H1 (cell line): ENCODE measurements at regions not wholly inside any gene's neighbourhood (a gene's known extent, or its start where the extent isn't known, plus 50 kb on each side); places are given as distances from the start of the nearest gene placed in this dataset.

ENCODE experiments used
- CTCF ChIA-PET: fragments of 300-600 bp; sonication (Branson Sonifier 250); formaldehyde crosslinking; loops from one replicate; lab custom pipeline; 2021; ENCODE audit not compliant: partially characterized antibody; lab: Charles Lee
- POLR2A ChIA-PET: fragments of 300-600 bp; sonication (Branson Sonifier 250); formaldehyde crosslinking; loops from one replicate; lab custom pipeline; 2021; ENCODE audit warnings: inconsistent platforms; ENCODE audit not compliant: partially characterized antibody; lab: Charles Lee
- DNase-seq, 2 experiments: peaks; one replicate each; pipeline versions ENCODE4 v3.0.0 to v3.0.0-alpha.2; 2010 to 2022; ENCODE audit warnings: low spot score in 2 of 2, low read depth in 1 of 2, mixed read lengths in 1 of 2
- FAIRE-seq: peaks from 2 replicates; lab custom pipeline; 2011; peaks lifted over from hg19 to GRCh38; lab: Jason Lieb, UNC
- H2AFZ ChIP-seq: 2 replicates; pipeline ENCODE4 v1.8.1; 2012; ENCODE audit warnings: low read length, inconsistent platforms
- H2AK5ac ChIP-seq: 2 replicates; pipeline ENCODE4 v1.6.1; 2013; ENCODE audit warnings: low read depth, low read length
- H2BK120ac ChIP-seq: replicated peaks from 2 replicates; pipeline ENCODE3; 2013; ENCODE audit warnings: low read depth, low read length, inconsistent platforms
- H2BK12ac ChIP-seq: 2 replicates; pipeline ENCODE4 v1.6.1; 2013; ENCODE audit warnings: low read depth, low read length
- H2BK15ac ChIP-seq: 2 replicates; pipeline ENCODE4 v1.6.1; 2013; ENCODE audit warnings: low read length
- H2BK20ac ChIP-seq: 2 replicates; pipeline ENCODE4 v1.6.1; 2013; ENCODE audit warnings: low read length
- H2BK5ac ChIP-seq: 2 replicates; pipeline ENCODE4 v1.6.1; 2013; ENCODE audit warnings: low read depth, low read length
- H3K14ac ChIP-seq: 2 replicates; pipeline ENCODE4 v1.6.1; 2013; ENCODE audit warnings: inconsistent platforms; ENCODE audit not compliant: insufficient read length
- H3K18ac ChIP-seq: 2 replicates; pipeline ENCODE4 v1.6.1; 2013; ENCODE audit warnings: low read length; ENCODE audit errors: extremely low read depth
- H3K23ac ChIP-seq: 2 replicates; pipeline ENCODE4 v1.6.1; 2013; ENCODE audit warnings: inconsistent platforms; ENCODE audit not compliant: insufficient read length
- H3K23me2 ChIP-seq: 2 replicates; pipeline ENCODE4 v1.6.1; 2013; ENCODE audit warnings: low read depth, low read length
- H3K27ac ChIP-seq: 2 replicates; pipeline ENCODE4 v1.6.1; 2011; ENCODE audit warnings: low read depth, low read length, inconsistent platforms
- H3K27me3 ChIP-seq, 4 experiments: replicated peaks in 1 of 4; 1 replicate in 1 of 4; 2 replicates in 3 of 4; pipeline versions ENCODE4 v1.6.1 to v1.8.1; 2011 to 2013; ENCODE audit warnings: low read length in 3 of 4, mild to moderate bottlenecking in 3 of 4, inconsistent platforms in 2 of 4, mixed read lengths in 2 of 4, moderate library complexity in 1 of 4; ENCODE audit not compliant: control insufficient read depth in 3 of 4, insufficient read depth in 3 of 4; ENCODE audit errors: extremely low read depth in 1 of 4
- H3K36me3 ChIP-seq, 4 experiments: 2 replicates each; pipeline versions ENCODE4 v1.6.1 to v1.8.1; 2011 to 2013; ENCODE audit warnings: mild to moderate bottlenecking in 4 of 4, low read length in 3 of 4, moderate library complexity in 2 of 4, control low read depth in 1 of 4, inconsistent platforms in 1 of 4; ENCODE audit not compliant: insufficient read depth in 4 of 4, control insufficient read depth in 2 of 4
- H3K4ac ChIP-seq: replicated peaks from 2 replicates; pipeline ENCODE3; 2013; ENCODE audit warnings: low read length, low read depth, mixed read lengths, inconsistent platforms; ENCODE audit not compliant: insufficient read length
- H3K4me1 ChIP-seq, 4 experiments: replicated peaks in 1 of 4; 1 replicate in 1 of 4; 2 replicates in 3 of 4; pipeline versions ENCODE4 v1.6.1 to v1.8.1; 2011 to 2013; ENCODE audit warnings: low read length in 3 of 4, inconsistent platforms in 2 of 4, mixed read lengths in 1 of 4; ENCODE audit not compliant: insufficient read depth in 4 of 4, control insufficient read depth in 3 of 4
- H3K4me2 ChIP-seq, 2 experiments: 2 replicates each; pipeline versions ENCODE4 v1.6.1 to v1.8.1; 2011 to 2013; ENCODE audit warnings: low read depth in 2 of 2, low read length in 2 of 2, control low read depth in 1 of 2, inconsistent platforms in 1 of 2, mild to moderate bottlenecking in 1 of 2; ENCODE audit not compliant: insufficient read depth in 1 of 2
- H3K4me3 ChIP-seq, 4 experiments: fragments of 200-600, 300-600 bp in 1 of 4; sonication (generic), shearing (Covaris generic), sonication (Bioruptor Twin) in 1 of 4; 2 replicates each; pipeline versions ENCODE4 v1.5.1 to v1.8.1; 2011 to 2016; ENCODE audit warnings: low read length in 4 of 4, low read depth in 3 of 4, control low read depth in 2 of 4, inconsistent platforms in 2 of 4, mild to moderate bottlenecking in 2 of 4, mixed read lengths in 1 of 4, moderate library complexity in 1 of 4; ENCODE audit not compliant: insufficient read depth in 2 of 4; ENCODE audit errors: extremely low read depth in 1 of 4
- H3K56ac ChIP-seq: replicated peaks from 2 replicates; pipeline ENCODE3; 2013; ENCODE audit warnings: low read depth, mild to moderate bottlenecking, mixed read lengths, low read length, inconsistent platforms; ENCODE audit not compliant: insufficient read length
- H3K79me1 ChIP-seq: 2 replicates; pipeline ENCODE4 v1.6.1; 2013; ENCODE audit warnings: low read depth, low read length, control low read depth
- H3K79me2 ChIP-seq, 2 experiments: 2 replicates each; pipeline versions ENCODE4 v1.6.1 to v1.8.1; 2012 to 2013; ENCODE audit warnings: low read length in 2 of 2, mild to moderate bottlenecking in 2 of 2, inconsistent platforms in 1 of 2; ENCODE audit not compliant: insufficient read depth in 2 of 2, control insufficient read depth in 1 of 2
- H3K9ac ChIP-seq, 4 experiments: replicated peaks in 1 of 4; 1 replicate in 1 of 4; 2 replicates in 3 of 4; pipeline versions ENCODE4 v1.6.1 to v1.8.1; 2011 to 2013; ENCODE audit warnings: low read depth in 3 of 4, low read length in 3 of 4, control low read depth in 2 of 4, mild to moderate bottlenecking in 2 of 4, moderate library complexity in 2 of 4, inconsistent platforms in 1 of 4; ENCODE audit errors: extremely low read depth in 1 of 4
- H3K9me3 ChIP-seq, 2 experiments: 2 replicates each; pipeline versions ENCODE4 v1.6.1 to v1.8.1; 2012 to 2013; ENCODE audit warnings: mild to moderate bottlenecking in 2 of 2, moderate library complexity in 2 of 2, control low read depth in 1 of 2, inconsistent platforms in 1 of 2, low read depth in 1 of 2, low read length in 1 of 2, mixed read lengths in 1 of 2; ENCODE audit not compliant: insufficient read depth in 2 of 2
- H4K20me1 ChIP-seq, 2 experiments: replicated peaks in 1 of 2; 2 replicates each; pipeline versions ENCODE3 to v1.8.1; 2011 to 2013; ENCODE audit warnings: inconsistent platforms in 2 of 2, low read length in 2 of 2, mild to moderate bottlenecking in 1 of 2; ENCODE audit not compliant: insufficient read depth in 2 of 2, control insufficient read depth in 1 of 2
- H4K5ac ChIP-seq: 2 replicates; pipeline ENCODE4 v1.6.1; 2013; ENCODE audit warnings: low read length, low read depth, mixed read lengths, inconsistent platforms; ENCODE audit not compliant: insufficient read length
- H4K8ac ChIP-seq: 2 replicates; pipeline ENCODE4 v1.8.0; 2013; ENCODE audit warnings: mild to moderate bottlenecking, moderate library complexity, low read length, inconsistent platforms; ENCODE audit not compliant: insufficient read depth; ENCODE audit errors: extremely low read depth
- H4K91ac ChIP-seq: replicated peaks from 2 replicates; pipeline ENCODE3; 2013; ENCODE audit warnings: low read length, mixed read lengths, inconsistent platforms; ENCODE audit not compliant: insufficient read length
- BACH1 ChIP-seq: IDR thresholded peaks from 2 replicates; pipeline ENCODE4 v1.6.1; 2012; ENCODE audit warnings: low read length, improper control_type of control experiment
- BCL11A ChIP-seq, 2 experiments: IDR thresholded peaks; one replicate each; pipeline ENCODE4 v1.6.1; 2011; ENCODE audit warnings: low read depth in 2 of 2, low read length in 2 of 2, mild to moderate bottlenecking in 2 of 2
- EZH2 ChIP-seq: fragments of 200-600 bp; sonication (generic); IDR thresholded peaks from 2 replicates; pipeline ENCODE4 v1.7.1; 2012; ENCODE audit warnings: low read depth, mild to moderate bottlenecking, moderate library complexity, low read length, inconsistent platforms; ENCODE audit not compliant: severe bottlenecking
- GTF2F1 ChIP-seq: IDR thresholded peaks from 2 replicates; pipeline ENCODE4 v1.6.1; 2012; ENCODE audit warnings: low read depth, low read length, improper control_type of control experiment, borderline replicate concordance
- KDM4A ChIP-seq: IDR thresholded peaks from one replicate; pipeline ENCODE4 v1.7.1; 2012; ENCODE audit warnings: low read depth, mild to moderate bottlenecking, moderate library complexity, low read length, inconsistent platforms; ENCODE audit not compliant: severe bottlenecking
- RNF2 ChIP-seq: fragments of 200-900, 300-1000 bp; sonication (generic); IDR thresholded peaks from 2 replicates; pipeline ENCODE4 v1.7.1; 2016; ENCODE audit warnings: borderline replicate concordance, low read depth, mild to moderate bottlenecking, antibody characterized with exemption, low read length; ENCODE audit not compliant: poor library complexity, severe bottlenecking; ENCODE audit errors: missing control alignments
- SIX5 ChIP-seq: IDR thresholded peaks from 2 replicates; pipeline ENCODE4 v1.6.1; 2011; ENCODE audit warnings: mild to moderate bottlenecking, low read depth, low read length
- SP2 ChIP-seq: IDR thresholded peaks from 2 replicates; pipeline ENCODE4 v1.6.1; 2012; ENCODE audit warnings: mild to moderate bottlenecking, low read length, inconsistent platforms
- SUZ12 ChIP-seq: fragments of 200-600 bp; sonication (generic); IDR thresholded peaks from 2 replicates; pipeline ENCODE4 v1.6.1; 2012; ENCODE audit warnings: mild to moderate bottlenecking, inconsistent platforms, low read length, moderate library complexity, mixed read lengths
- TAF7 ChIP-seq: optimal IDR thresholded peaks from 2 replicates; pipeline ENCODE3; 2011; ENCODE audit warnings: low read depth, mild to moderate bottlenecking, inconsistent platforms, low read length, moderate library complexity, borderline replicate concordance
- USF2 ChIP-seq: IDR thresholded peaks from 2 replicates; pipeline ENCODE4 v1.6.1; 2011; ENCODE audit warnings: low read length, improper control_type of control experiment
- WGBS, 2 experiments: shearing (Covaris generic) in 1 of 2; methylation state at CpG; one replicate each; pipeline versions ENCODE4 v1.1.6 to v1.1.7; 2013 to 2015; ENCODE audit warnings: low lambda C conversion rate in 2 of 2, mixed read lengths in 2 of 2, inconsistent platforms in 1 of 2, low coverage in 1 of 2, missing lambda C conversion rate in 1 of 2; ENCODE audit not compliant: insufficient replicate concordance in 2 of 2, insufficient coverage in 1 of 2, insufficient read length in 1 of 2; ENCODE audit errors: extremely low coverage in 1 of 2, missing lambda C conversion rate in 1 of 2; 5-methylcytosine and 5-hydroxymethylcytosine counted together

GRCh38 chr12:113762155-113762881, 203.8 kb downstream of the RBM19 start:
- Histone ChIP-seq H3K9ac (no peak overlapping the region), H3K23ac (no peak overlapping the region), H4K5ac (no peak overlapping the region), H3K23me2 (no peaks in the 10 kb centered on the region), H3K27ac (no peak overlapping the region), H2BK15ac (no peak overlapping the region), H3K79me2 (no peaks in the 10 kb centered on the region), H3K9me3 (no peaks in the 10 kb centered on the region), H3K18ac (no peak overlapping the region; the same call in 1 of the 2 replicates), H3K56ac (no peak overlapping the region), H4K20me1 (peaks cover 0 to 4% of the 10 kb centered on the region in 2 experiments), H3K36me3 (no peaks in the 10 kb centered on the region), H3K4me2 (no peak overlapping the region), H4K8ac (no peak overlapping the region), H4K91ac (peak overlapping the region; percentile 17), H2BK20ac (no peak overlapping the region), H2BK120ac (no peak overlapping the region), H3K14ac (no peak overlapping the region), H2BK5ac (no peak overlapping the region), H3K27me3 (no peaks in the 10 kb centered on the region; a peak in 2 of 7 replicates), H3K79me1 (no peaks in the 10 kb centered on the region), H3K4me1 (peaks cover 0 to 5% (median 2%) of the 10 kb centered on the region in 4 experiments; a peak in 3 of 7 replicates), H2AFZ (0 out of 2 replicates have a peak overlapping the region, but pooled peaks have one; percentile 68), H3K4ac (no peak overlapping the region), H2AK5ac (no peak overlapping the region), H2BK12ac (0 out of 2 replicates have a peak overlapping the region, but pooled peaks have one; percentile 39), H3K4me3 (no peak overlapping the region)
- CTCF ChIA-PET = no interaction called here
- 77% methylated on average over 10 of the region's 19 CpGs; no CpG with 5 or more reads in 1 of the 2 experiments for WGBS, 2 experiments
- peak in 1 of 2 experiments; percentile 54 for DNase-seq
- POLR2A ChIA-PET = interaction anchor here (0.7 kb wide), 1 partner anchor 11 kb away, joined by 4 read pairs; no protein-coding TSS in a partner anchor
- no peak for FAIRE-seq
- TF ChIP-seq EZH2 (no peak), SIX5 (no peak), SP2 (no peak), KDM4A (no peak), SUZ12 (no peak), RNF2 (no peak), BACH1 (no peak), BCL11A (IDR thresholded peaks at IDR 0.05; ENCODE audit: low read depth in 2 of 2, low read length in 2 of 2) (no peak), USF2 (no peak), TAF7 (no peak), GTF2F1 (no peak)
